Right forelimb (tissue), 1 donor: ENCODE measurements at regions not wholly inside any gene's neighbourhood (a gene's known extent, or its start where the extent isn't known, plus 50 kb on each side); places are given as distances from the start of the nearest gene placed in this dataset.

Source experiments
- DNase-seq: peaks from one replicate; pipeline ENCODE4 v3.0.0-alpha.2; 2018

GRCh38 chr18:44025421-44025820 lies 655.3 kb upstream of the SETBP1 start:
- no peak for DNase-seq

GRCh38 chr18:44028109-44028508 lies 652.6 kb upstream of the SETBP1 start:
- DNase-seq = no peak

- no peak for DNase-seq
These were observed 649.6 kb upstream of the SETBP1 start for GRCh38 chr18:44031063-44031462.

GRCh38 chr18:44033144-44033701 lies 647.5 kb upstream of the SETBP1 start:
- no peak for DNase-seq

- no peak for DNase-seq
These were observed 645.1 kb upstream of the SETBP1 start for GRCh38 chr18:44035554-44035953.

- DNase-seq = no peak
These were observed 644.2 kb upstream of the SETBP1 start for GRCh38 chr18:44036501-44036900.

GRCh38 chr18:44039216-44039615 lies 641.5 kb upstream of the SETBP1 start:
- no peak for DNase-seq

- no peak for DNase-seq
These were observed 640.9 kb upstream of the SETBP1 start for GRCh38 chr18:44039826-44040225.

- DNase-seq = no peak
These were observed 639.1 kb upstream of the SETBP1 start for GRCh38 chr18:44041553-44041952.

GRCh38 chr18:44041961-44042360 lies 638.7 kb upstream of the SETBP1 start:
- DNase-seq = no peak

GRCh38 chr18:44046376-44046975 lies 634.2 kb upstream of the SETBP1 start:
- no peak for DNase-seq

GRCh38 chr18:44047585-44047984 lies 633.1 kb upstream of the SETBP1 start:
- no peak for DNase-seq

- no peak for DNase-seq
These were observed 632.3 kb upstream of the SETBP1 start for GRCh38 chr18:44048435-44048834.

- DNase-seq = no peak
These were observed 631.8 kb upstream of the SETBP1 start for GRCh38 chr18:44048846-44049245.

GRCh38 chr18:44051026-44051425 lies 629.7 kb upstream of the SETBP1 start:
- no peak for DNase-seq

GRCh38 chr18:44054514-44054913 lies 626.2 kb upstream of the SETBP1 start:
- no peak for DNase-seq

- no peak for DNase-seq
These were observed 620.5 kb upstream of the SETBP1 start for GRCh38 chr18:44060197-44060596.

- no peak for DNase-seq
These were observed 619.2 kb upstream of the SETBP1 start for GRCh38 chr18:44061438-44061837.

GRCh38 chr18:44062345-44062744 lies 618.3 kb upstream of the SETBP1 start:
- no peak for DNase-seq

GRCh38 chr18:44065206-44065605 lies 615.5 kb upstream of the SETBP1 start:
- no peak for DNase-seq

GRCh38 chr18:44066541-44066940 lies 614.1 kb upstream of the SETBP1 start:
- no peak for DNase-seq

GRCh38 chr18:44067186-44067585 lies 613.5 kb upstream of the SETBP1 start:
- DNase-seq = no peak

- DNase-seq = no peak
These were observed 605.6 kb upstream of the SETBP1 start for GRCh38 chr18:44075038-44075437.

GRCh38 chr18:44079606-44080005 lies 601.1 kb upstream of the SETBP1 start:
- DNase-seq = no peak

GRCh38 chr18:44080054-44080453 lies 600.6 kb upstream of the SETBP1 start:
- DNase-seq = no peak
